ENCODE measurements at regions not wholly inside any gene's neighbourhood (a gene's known extent, or its start where the extent isn't known, plus 50 kb on each side); places are given as distances from the start of the nearest gene placed in this dataset.

DNA sequence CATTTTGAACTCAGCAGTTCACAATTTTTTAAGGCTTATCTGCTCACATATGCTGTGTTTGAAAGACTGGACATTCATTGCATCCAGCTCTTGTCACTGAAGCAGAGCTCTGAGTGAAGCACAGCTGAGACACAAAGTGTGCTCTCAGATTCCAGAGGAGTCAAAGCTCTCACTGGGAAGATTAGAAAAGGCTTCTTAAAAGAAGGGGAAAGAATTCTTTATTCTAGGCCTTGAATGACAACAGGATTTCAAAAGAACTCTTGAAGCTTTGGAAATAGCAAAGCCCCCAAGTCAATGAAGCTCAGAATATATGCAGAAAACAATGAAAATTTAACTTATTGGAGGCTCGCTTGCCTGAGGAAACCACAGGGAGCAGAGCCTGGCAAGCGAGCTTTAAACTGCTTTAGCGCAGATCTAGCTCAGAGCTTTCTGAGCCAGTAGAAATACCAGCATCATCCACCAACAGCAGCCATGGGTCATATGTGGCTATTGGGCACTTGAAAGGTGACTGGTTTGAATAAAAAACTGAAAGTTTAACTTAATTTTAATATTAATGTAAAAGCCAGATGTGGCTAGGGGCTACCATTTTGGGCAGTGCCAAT is 369.7 kb downstream of the OSR1 start (continued):
- no peak for TF ChIP-seq ELK1 (IDR thresholded peaks at IDR 0.05; ENCODE audit: borderline replicate concordance, low read depth, low read length)

DNA sequence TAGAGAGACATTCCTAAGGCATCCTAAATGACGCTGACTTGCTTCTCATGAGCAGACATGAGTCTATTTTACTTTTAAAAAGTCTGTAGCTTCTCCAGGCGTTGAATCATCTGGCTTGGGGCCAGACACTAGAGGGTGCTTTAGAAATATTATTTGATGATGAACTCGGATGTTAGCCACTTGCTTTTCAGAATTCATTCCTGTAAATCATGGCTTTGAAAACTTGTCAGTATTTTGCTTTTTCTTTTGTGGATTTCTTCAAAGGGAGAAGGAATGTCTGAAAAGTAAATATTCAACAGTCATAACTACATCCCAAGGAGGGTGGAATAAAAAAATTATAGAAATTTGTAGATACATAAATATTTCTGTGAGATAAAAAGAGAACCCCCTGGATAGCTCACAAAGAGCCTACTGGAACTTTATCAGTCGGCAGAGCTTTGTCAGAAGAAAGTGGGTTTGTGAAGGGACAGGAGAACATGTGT is 370.8 kb downstream of the OSR1 start:
- H3K27ac ChIP-seq (ENCODE audit: insufficient read depth, low read length): peak overlapping the region; percentile 63; the same call in 1 of the 2 replicates
- H3K56ac ChIP-seq (ENCODE audit: extremely low read depth, insufficient read depth, low read length): peak overlapping the region; percentile 57; the same call in 1 of the 2 replicates
- BruUV-seq (replicated peaks): no TSS peak
- POLR2A ChIA-PET (ENCODE audit: unreplicated experiment): interaction anchor here (0.7 kb wide), 1 partner anchor 235 kb away, joined by 4 read pairs; no protein-coding TSS in a partner anchor
- H3K9me1 ChIP-seq (ENCODE audit: insufficient read depth, low read length): peaks cover 4% of the 10 kb centered on the region
- CTCF ChIA-PET: interaction anchor here (0.5 to 1.4 kb wide), 8 partner anchors 9 to 599 kb away, joined by 3 to 7 read pairs (median 3); no protein-coding TSS in a partner anchor
- H3K9ac ChIP-seq (ENCODE audit: low read depth, low read length): peak overlapping the region; percentile 43; the same call in 1 of the 2 replicates
- H3K14ac ChIP-seq (replicated peaks; ENCODE audit: low read depth, low read length): no peak overlapping the region; the same call in 1 of the 2 replicates
- peaks cover 11% of the 10 kb centered on the region for H3K4me1 ChIP-seq (ENCODE audit: control insufficient read depth, insufficient read depth, low read length)
- 0 out of 2 replicates have a peak overlapping the region, but pooled peaks have one; percentile 42 for H2AK5ac ChIP-seq (ENCODE audit: low read depth, low read length)
- H3K23ac ChIP-seq (ENCODE audit: low read depth, low read length): peak overlapping the region; percentile 46; the same call in 1 of the 2 replicates
- H2BK5ac ChIP-seq (ENCODE audit: low read depth, low read length, poor library complexity, severe bottlenecking): peak overlapping the region; percentile 83
- no peaks in the 10 kb centered on the region for H3K79me1 ChIP-seq (ENCODE audit: low read depth in 1 of 2, low read length in 2 of 2)
- H4K20me1 ChIP-seq (ENCODE audit: insufficient read depth, low read length): no peaks in the 10 kb centered on the region
- H3K4me3 ChIP-seq (ENCODE audit: insufficient read depth, low read depth, low read length): no peak overlapping the region
- 0 out of 2 replicates have a peak overlapping the region, but pooled peaks have one; percentile 44 for H2BK20ac ChIP-seq (ENCODE audit: low read depth, low read length)
- H3K18ac ChIP-seq (ENCODE audit: low read depth, low read length): peak overlapping the region; percentile 74; the same call in 1 of the 2 replicates
- in situ Hi-C loops (cut with MboI; ENCODE audit: low sequenced_read_pairs): no loop called here
- peak overlapping the region; percentile 63; the same call in 1 of the 2 replicates for H3K4ac ChIP-seq (ENCODE audit: low read depth, low read length)
- no peak overlapping the region for H2AK9ac ChIP-seq (replicated peaks; ENCODE audit: low read depth, low read length, poor library complexity)
- H3K36me3 ChIP-seq (ENCODE audit: control insufficient read depth, insufficient read depth, low read length): no peaks in the 10 kb centered on the region
- H4K8ac ChIP-seq (ENCODE audit: low read depth in 2 of 2, low read length in 2 of 2): peak overlapping the region in 1 of 2 experiments; percentile 87; a peak in 2 of 4 replicates
- H4K5ac ChIP-seq (ENCODE audit: low read depth, low read length): peak overlapping the region; percentile 42; the same call in 1 of the 2 replicates
- H2BK120ac ChIP-seq (ENCODE audit: low read depth, low read length): peak overlapping the region; percentile 84
- H3K27me3 ChIP-seq (ENCODE audit: control insufficient read depth, insufficient read depth, low read length): no peaks in the 10 kb centered on the region
- no peak overlapping the region for H3K4me2 ChIP-seq (ENCODE audit: low read depth, low read length)
- H3K9me3 ChIP-seq (ENCODE audit: control insufficient read depth, insufficient read depth, low read length): no peaks in the 10 kb centered on the region
- dilution Hi-C loops (cut with HindIII; ENCODE audit: low sequenced_read_pairs, unreplicated experiment): no loop called here
- peak overlapping the region; percentile 57; the same call in 1 of the 2 replicates for H4K91ac ChIP-seq (ENCODE audit: insufficient read depth, low read depth, low read length)
- 0 out of 3 replicates have a peak overlapping the region, but pooled peaks have one; percentile 12 for H2BK15ac ChIP-seq (ENCODE audit: low read depth, low read length)
- WGBS, 2 experiments (ENCODE audit: extremely low coverage in 2 of 2, insufficient read length in 1 of 2): no CpG with 5 or more reads among the region's 4 CpGs
- DNase-seq (peak; percentile 95), ATAC-seq (ENCODE audit: low read depth) (peak; percentile 62)
- TF ChIP-seq MAFK (IDR thresholded peaks at IDR 0.05; ENCODE audit: low read depth, low read length) (no peak), MXI1 (IDR thresholded peaks at IDR 0.05; ENCODE audit: borderline replicate concordance, low read depth, low read length) (no peak), SMC3 (IDR thresholded peaks at IDR 0.05; ENCODE audit: low read depth, low read length) (peak; percentile 20; the same call in 1 of the 2 replicates), MAZ (IDR thresholded peaks at IDR 0.05; ENCODE audit: borderline replicate concordance, low read depth, low read length) (no peak), FOS (IDR thresholded peaks at IDR 0.05; ENCODE audit: low read depth, low read length) (0 out of 2 replicates have a peak, but pooled peaks have one; percentile 20), BHLHE40 (IDR thresholded peaks at IDR 0.05; ENCODE audit: low read depth, low read length) (no peak), RAD21 (IDR thresholded peaks at IDR 0.05; ENCODE audit: low read length) (peak; percentile 27)
- TF ChIP-seq, protein P1, sequence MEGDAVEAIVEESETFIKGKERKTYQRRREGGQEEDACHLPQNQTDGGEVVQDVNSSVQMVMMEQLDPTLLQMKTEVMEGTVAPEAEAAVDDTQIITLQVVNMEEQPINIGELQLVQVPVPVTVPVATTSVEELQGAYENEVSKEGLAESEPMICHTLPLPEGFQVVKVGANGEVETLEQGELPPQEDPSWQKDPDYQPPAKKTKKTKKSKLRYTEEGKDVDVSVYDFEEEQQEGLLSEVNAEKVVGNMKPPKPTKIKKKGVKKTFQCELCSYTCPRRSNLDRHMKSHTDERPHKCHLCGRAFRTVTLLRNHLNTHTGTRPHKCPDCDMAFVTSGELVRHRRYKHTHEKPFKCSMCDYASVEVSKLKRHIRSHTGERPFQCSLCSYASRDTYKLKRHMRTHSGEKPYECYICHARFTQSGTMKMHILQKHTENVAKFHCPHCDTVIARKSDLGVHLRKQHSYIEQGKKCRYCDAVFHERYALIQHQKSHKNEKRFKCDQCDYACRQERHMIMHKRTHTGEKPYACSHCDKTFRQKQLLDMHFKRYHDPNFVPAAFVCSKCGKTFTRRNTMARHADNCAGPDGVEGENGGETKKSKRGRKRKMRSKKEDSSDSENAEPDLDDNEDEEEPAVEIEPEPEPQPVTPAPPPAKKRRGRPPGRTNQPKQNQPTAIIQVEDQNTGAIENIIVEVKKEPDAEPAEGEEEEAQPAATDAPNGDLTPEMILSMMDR (conservative IDR thresholded peaks at IDR 0.05; ENCODE audit: low read depth, low read length): peak; percentile 44
- H2AFZ ChIP-seq (replicated peaks; ENCODE audit: low read length, poor library complexity): no peak overlapping the region
- intact Hi-C loops (cut with micrococcal nuclease): loop anchor here (2.0 to 10.0 kb wide), 4 partner anchors 155 to 463 kb away; partner anchors contain the start of gene OSR1

All from IMR-90 (cell line).